SK-N-SH treated with all-trans-retinoic acid at 6 μM for 48 hours (cell line): ENCODE measurements at regions not wholly inside any gene's neighbourhood (a gene's known extent, or its start where the extent isn't known, plus 50 kb on each side); places are given as distances from the start of the nearest gene placed in this dataset.

Experiments
- ATAC-seq: fragments of 200-7000 bp; cut with Tn5 transposase; 3 replicates; pipeline ENCODE4 v1.9.1; 2020; ENCODE audit warnings: mild to moderate bottlenecking, moderate library complexity
- CSDC2 ChIP-seq: fragments of 250-450 bp; sonication (Bioruptor Pico); IDR thresholded peaks from 2 replicates; pipeline ENCODE4 v1.5.0; 2020; ENCODE audit warnings: mild to moderate bottlenecking, moderate library complexity
- ESRRG ChIP-seq: fragments of 250-450 bp; sonication (Bioruptor Pico); IDR thresholded peaks from 2 replicates; pipeline ENCODE4 v1.6.1; 2021; ENCODE audit warnings: mild to moderate bottlenecking
- GLIS3 ChIP-seq: fragments of 250-450 bp; sonication (Bioruptor Pico); IDR thresholded peaks from 2 replicates; pipeline ENCODE4 v1.5.0; 2020; ENCODE audit warnings: mild to moderate bottlenecking, moderate library complexity
- ISL1 ChIP-seq: fragments of 250-450 bp; sonication (Bioruptor Pico); IDR thresholded peaks from 2 replicates; pipeline ENCODE4 v2.1.2; 2022; ENCODE audit warnings: mild to moderate bottlenecking, moderate library complexity
- OSR1 ChIP-seq: fragments of 250-450 bp; sonication (Bioruptor Pico); IDR thresholded peaks from 2 replicates; pipeline ENCODE4 v1.8.0; 2022; ENCODE audit warnings: moderate library complexity, mild to moderate bottlenecking, inconsistent platforms
- SNAI2 ChIP-seq: fragments of 250-450 bp; sonication (Bioruptor Pico); IDR thresholded peaks from 2 replicates; pipeline ENCODE4 v1.5.0; 2020; ENCODE audit warnings: mild to moderate bottlenecking, moderate library complexity
- TCF4 ChIP-seq: fragments of 250-450 bp; sonication (Bioruptor Pico); IDR thresholded peaks from 2 replicates; pipeline ENCODE4 v1.8.0; 2021; ENCODE audit warnings: mild to moderate bottlenecking, moderate library complexity, borderline replicate concordance
- TOX ChIP-seq: fragments of 250-450 bp; sonication (Bioruptor Pico); IDR thresholded peaks from 2 replicates; pipeline ENCODE4 v1.8.0; 2021; ENCODE audit warnings: mild to moderate bottlenecking, moderate library complexity, borderline replicate concordance
- ZC3H10 ChIP-seq: fragments of 250-450 bp; sonication (Bioruptor Pico); IDR thresholded peaks from 2 replicates; pipeline ENCODE4 v1.5.1; 2021; ENCODE audit warnings: mild to moderate bottlenecking, moderate library complexity
- ZFP3 ChIP-seq: fragments of 250-450 bp; sonication (Bioruptor Pico); IDR thresholded peaks from 2 replicates; pipeline ENCODE4 v1.5.0; 2020; ENCODE audit warnings: mild to moderate bottlenecking, moderate library complexity
- ZFP30 ChIP-seq: fragments of 450-650 bp; formaldehyde crosslinking; IDR thresholded peaks from 2 replicates; pipeline ENCODE4 v1.5.0; 2022; ENCODE audit warnings: mild to moderate bottlenecking, moderate library complexity
- ZNF565 ChIP-seq: fragments of 450-650 bp; formaldehyde crosslinking; conservative IDR thresholded peaks from 2 replicates; pipeline ENCODE4 v1.5.0; 2020; ENCODE audit warnings: low read depth, mild to moderate bottlenecking, moderate library complexity
- ZNF70 ChIP-seq: fragments of 450-650 bp; formaldehyde crosslinking; IDR thresholded peaks from 2 replicates; pipeline ENCODE4 v1.5.0; 2020; ENCODE audit warnings: mild to moderate bottlenecking, moderate library complexity
- TF ChIP-seq, protein P1 (sequence below): fragments of 250-450 bp; sonication (Bioruptor Pico); IDR thresholded peaks from 2 replicates; pipeline ENCODE4 v1.8.0; 2020; ENCODE audit warnings: mild to moderate bottlenecking, moderate library complexity, borderline replicate concordance
- TF ChIP-seq, protein P2 (sequence below): fragments of 250-450 bp; sonication (Bioruptor Pico); IDR thresholded peaks from 2 replicates; pipeline ENCODE4 v1.8.0; 2021; ENCODE audit warnings: low read depth, mild to moderate bottlenecking, moderate library complexity, borderline replicate concordance
- TF ChIP-seq, protein P3 (sequence below): fragments of 250-450 bp; sonication (Bioruptor Pico); IDR thresholded peaks from 2 replicates; pipeline ENCODE4 v1.5.1; 2020; ENCODE audit warnings: low read depth, mild to moderate bottlenecking, moderate library complexity
- TF ChIP-seq, protein P4 (sequence below): fragments of 250-450 bp; sonication (Bioruptor Pico); IDR thresholded peaks from 2 replicates; pipeline ENCODE4 v1.5.1; 2021; ENCODE audit warnings: mild to moderate bottlenecking, moderate library complexity

DNA sequence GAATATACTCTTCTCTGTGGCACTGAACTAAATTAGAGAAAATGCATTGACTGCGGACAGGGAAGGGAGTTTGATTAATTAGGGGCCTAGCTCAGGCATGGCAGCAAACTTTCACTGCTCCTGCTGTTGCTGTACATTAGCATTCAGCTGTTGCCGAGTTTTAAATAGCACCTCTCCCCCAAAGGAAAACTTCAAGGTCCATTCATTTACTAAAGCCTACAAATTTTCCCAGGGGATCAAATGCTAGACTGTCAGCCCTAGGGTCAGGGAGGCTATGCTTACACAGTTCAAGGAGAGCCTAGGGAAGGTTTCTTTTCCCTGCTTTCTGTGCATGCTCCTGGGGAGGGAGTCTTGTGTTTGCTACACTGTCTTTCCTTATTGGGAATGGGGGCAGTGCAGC, 60.0 kb upstream of the GZMB start:
- ATAC-seq: no peak
- no peak for TF ChIP-seq SNAI2 (CRISPR knock-in tag)
- TF ChIP-seq, protein P1, sequence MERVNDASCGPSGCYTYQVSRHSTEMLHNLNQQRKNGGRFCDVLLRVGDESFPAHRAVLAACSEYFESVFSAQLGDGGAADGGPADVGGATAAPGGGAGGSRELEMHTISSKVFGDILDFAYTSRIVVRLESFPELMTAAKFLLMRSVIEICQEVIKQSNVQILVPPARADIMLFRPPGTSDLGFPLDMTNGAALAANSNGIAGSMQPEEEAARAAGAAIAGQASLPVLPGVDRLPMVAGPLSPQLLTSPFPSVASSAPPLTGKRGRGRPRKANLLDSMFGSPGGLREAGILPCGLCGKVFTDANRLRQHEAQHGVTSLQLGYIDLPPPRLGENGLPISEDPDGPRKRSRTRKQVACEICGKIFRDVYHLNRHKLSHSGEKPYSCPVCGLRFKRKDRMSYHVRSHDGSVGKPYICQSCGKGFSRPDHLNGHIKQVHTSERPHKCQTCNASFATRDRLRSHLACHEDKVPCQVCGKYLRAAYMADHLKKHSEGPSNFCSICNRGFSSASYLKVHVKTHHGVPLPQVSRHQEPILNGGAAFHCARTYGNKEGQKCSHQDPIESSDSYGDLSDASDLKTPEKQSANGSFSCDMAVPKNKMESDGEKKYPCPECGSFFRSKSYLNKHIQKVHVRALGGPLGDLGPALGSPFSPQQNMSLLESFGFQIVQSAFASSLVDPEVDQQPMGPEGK (CRISPR knock-in tag): no peak
- no peak for TF ChIP-seq ESRRG
- TF ChIP-seq, protein P2, sequence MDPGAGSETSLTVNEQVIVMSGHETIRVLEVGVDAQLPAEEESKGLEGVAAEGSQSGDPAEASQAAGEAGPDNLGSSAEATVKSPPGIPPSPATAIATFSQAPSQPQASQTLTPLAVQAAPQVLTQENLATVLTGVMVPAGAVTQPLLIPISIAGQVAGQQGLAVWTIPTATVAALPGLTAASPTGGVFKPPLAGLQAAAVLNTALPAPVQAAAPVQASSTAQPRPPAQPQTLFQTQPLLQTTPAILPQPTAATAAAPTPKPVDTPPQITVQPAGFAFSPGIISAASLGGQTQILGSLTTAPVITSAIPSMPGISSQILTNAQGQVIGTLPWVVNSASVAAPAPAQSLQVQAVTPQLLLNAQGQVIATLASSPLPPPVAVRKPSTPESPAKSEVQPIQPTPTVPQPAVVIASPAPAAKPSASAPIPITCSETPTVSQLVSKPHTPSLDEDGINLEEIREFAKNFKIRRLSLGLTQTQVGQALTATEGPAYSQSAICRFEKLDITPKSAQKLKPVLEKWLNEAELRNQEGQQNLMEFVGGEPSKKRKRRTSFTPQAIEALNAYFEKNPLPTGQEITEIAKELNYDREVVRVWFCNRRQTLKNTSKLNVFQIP (CRISPR knock-in tag): no peak
- TF ChIP-seq OSR1 (CRISPR knock-in tag): no peak

DNA sequence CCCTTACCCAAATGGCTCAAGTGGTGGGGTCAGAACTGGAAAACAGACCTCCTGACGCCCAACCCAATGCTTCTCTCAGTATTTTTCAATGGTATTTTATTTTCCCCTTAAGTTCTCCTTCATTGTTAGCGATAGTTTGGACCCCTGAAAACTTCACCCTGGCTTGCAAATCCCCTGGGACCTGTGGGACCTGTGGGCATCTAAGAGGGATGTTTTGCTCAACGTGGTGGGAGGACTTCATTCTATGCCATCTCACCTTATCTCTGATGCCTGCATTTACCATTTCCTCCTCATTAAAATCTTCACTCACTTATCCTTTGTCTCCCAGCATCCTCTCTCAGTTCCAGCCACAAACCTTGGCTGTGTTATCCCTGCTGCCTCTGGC, 59.4 kb upstream of the GZMB start:
- no peak for ATAC-seq
- no peak for TF ChIP-seq ZC3H10 (CRISPR knock-in tag)
- TF ChIP-seq TOX: no peak
- TF ChIP-seq, protein P3, sequence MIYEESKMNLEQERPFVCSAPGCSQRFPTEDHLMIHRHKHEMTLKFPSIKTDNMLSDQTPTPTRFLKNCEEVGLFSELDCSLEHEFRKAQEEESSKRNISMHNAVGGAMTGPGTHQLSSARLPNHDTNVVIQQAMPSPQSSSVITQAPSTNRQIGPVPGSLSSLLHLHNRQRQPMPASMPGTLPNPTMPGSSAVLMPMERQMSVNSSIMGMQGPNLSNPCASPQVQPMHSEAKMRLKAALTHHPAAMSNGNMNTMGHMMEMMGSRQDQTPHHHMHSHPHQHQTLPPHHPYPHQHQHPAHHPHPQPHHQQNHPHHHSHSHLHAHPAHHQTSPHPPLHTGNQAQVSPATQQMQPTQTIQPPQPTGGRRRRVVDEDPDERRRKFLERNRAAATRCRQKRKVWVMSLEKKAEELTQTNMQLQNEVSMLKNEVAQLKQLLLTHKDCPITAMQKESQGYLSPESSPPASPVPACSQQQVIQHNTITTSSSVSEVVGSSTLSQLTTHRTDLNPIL (CRISPR knock-in tag): no peak
- no peak for TF ChIP-seq ZNF565

DNA sequence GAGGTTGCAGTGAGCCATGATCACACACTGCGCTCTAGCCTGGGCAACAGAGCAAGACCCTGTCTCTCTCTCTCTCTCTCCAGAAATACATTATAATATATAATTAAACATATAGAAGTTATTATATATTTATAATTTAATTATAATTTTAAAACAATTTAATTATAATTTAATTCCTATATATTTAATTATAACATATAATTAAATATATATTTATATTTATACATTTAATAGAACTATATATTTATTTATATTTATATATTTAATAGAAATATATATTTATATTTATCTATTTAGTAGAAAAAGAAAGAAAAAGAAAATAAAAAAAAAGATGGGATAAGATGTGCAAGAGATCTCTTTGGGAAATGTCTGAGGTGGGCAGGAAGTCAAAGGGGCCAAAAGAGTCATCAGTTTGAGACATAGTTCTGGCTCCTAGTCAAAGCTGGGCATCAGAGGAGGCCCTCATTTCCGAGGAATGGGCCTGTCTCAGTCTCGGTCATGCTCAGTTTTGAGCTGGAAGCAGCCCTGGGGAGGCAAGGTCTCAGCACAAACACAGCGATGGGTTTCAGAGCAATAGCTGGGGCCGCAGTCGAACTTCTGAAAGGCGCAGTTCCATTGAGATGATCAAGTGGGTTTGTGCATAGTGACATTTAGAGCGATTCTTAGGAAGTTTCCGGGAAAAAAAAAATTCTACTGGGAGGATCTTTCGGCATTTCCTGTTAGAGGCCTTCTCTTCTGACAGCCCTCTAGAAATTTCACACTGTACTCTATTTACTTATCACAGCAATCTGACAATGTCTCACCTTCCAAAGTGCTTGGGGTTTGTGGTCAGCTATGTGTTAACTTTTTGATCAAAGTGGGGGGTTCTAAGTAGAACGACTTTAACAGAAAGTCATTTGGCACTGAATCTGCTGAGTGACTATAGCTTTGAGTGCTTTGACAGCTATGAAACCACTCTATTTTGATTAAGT, 58.7 kb upstream of the GZMB start:
- no peak for TF ChIP-seq ZFP30
- TF ChIP-seq SNAI2 (CRISPR knock-in tag): no peak
- TF ChIP-seq TCF4 (CRISPR knock-in tag): no peak
- ATAC-seq: no peak

DNA sequence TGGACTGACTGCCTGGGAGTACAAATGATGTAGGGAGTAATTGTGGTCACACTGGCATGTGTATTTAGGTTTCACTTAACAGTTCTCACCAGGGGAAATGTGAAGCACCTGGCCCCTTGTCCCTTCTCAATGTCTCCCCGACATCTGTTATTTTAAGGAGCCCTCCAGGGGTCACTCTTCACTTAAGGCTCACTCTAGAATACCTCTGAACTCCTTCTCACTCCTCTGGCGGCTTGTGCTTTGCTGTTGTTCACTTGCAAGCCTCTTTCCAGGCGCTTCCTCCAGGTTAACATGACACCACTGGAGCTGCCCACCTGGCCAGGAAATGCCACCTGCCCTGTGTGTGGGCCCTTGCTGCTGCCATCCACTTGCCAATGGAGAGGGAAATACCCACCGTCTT, 56.5 kb upstream of the GZMB start:
- ATAC-seq: no peak
- TF ChIP-seq CSDC2 (CRISPR knock-in tag) (no peak), ISL1 (CRISPR knock-in tag) (no peak)
- TF ChIP-seq, protein P3 (CRISPR knock-in tag): no peak

DNA sequence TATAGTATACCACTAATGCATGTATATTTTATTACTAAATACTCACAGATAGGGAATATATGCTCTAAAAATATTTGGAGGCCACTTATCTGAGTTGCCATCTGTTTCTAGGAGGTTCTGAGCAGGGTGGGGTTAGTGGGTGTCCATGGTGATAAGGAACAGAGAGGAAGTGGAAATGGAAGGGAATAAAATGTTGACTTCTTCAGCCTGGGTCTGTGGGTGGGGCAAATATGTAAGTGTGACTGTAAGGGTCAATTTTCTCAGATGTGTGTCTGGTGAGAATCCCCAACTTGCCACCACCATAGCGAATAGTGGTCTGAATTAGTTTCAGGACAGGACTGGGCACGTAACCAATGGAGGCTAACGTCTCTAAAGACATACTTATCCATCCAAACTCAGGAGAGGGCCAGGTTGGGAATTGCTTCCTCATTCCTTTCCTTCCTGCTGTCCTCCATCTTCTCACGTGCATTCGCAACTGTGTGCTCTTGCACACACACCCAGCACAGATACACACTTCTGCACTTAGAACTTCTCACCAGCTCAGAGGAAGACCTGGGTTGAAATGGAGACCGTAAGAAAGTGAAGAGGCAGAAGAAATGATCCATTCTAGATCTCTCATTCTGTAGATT, 54.2 kb upstream of the GZMB start:
- ATAC-seq: no peak
- no peak for TF ChIP-seq TOX
- no peak for TF ChIP-seq ZFP30
- no peak for TF ChIP-seq CSDC2 (CRISPR knock-in tag)
- TF ChIP-seq, protein P3 (CRISPR knock-in tag): no peak
- TF ChIP-seq ZC3H10 (CRISPR knock-in tag): no peak
- TF ChIP-seq, protein P4, sequence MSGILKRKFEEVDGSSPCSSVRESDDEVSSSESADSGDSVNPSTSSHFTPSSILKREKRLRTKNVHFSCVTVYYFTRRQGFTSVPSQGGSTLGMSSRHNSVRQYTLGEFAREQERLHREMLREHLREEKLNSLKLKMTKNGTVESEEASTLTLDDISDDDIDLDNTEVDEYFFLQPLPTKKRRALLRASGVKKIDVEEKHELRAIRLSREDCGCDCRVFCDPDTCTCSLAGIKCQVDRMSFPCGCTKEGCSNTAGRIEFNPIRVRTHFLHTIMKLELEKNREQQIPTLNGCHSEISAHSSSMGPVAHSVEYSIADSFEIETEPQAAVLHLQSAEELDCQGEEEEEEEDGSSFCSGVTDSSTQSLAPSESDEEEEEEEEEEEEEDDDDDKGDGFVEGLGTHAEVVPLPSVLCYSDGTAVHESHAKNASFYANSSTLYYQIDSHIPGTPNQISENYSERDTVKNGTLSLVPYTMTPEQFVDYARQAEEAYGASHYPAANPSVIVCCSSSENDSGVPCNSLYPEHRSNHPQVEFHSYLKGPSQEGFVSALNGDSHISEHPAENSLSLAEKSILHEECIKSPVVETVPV (CRISPR knock-in tag): no peak
- TF ChIP-seq GLIS3: no peak
- TF ChIP-seq ZNF70 (CRISPR knock-in tag): no peak
- TF ChIP-seq, protein P2 (CRISPR knock-in tag): no peak
- no peak for TF ChIP-seq TCF4 (CRISPR knock-in tag)
- no peak for TF ChIP-seq ZFP3 (CRISPR knock-in tag)
